Panc1 (cell line): ENCODE measurements at regions not wholly inside any gene's neighbourhood (a gene's known extent, or its start where the extent isn't known, plus 50 kb on each side); places are given as distances from the start of the nearest gene placed in this dataset.

Experiments
- ATAC-seq: fragments of 200-7000 bp; cut with Tn5 transposase; 2 replicates; pipeline ENCODE4 v1.9.1; 2020; ENCODE audit warnings: mild to moderate bottlenecking, moderate library complexity
- BruUV-seq: library from RNA; stranded (reverse); fragments of 400-500 nt; replicated peaks from 2 replicates; lab custom pipeline; 2021; lab: Mats Ljungman, UMichigan
- CTCF ChIA-PET: fragments of 300-600 bp; sonication (Branson Sonifier 250); formaldehyde crosslinking; loops from one replicate; lab custom pipeline; 2022; ENCODE audit warnings: antibody characterized with exemption; lab: Charles Lee
- POLR2A ChIA-PET: fragments of 300-600 bp; sonication (Branson Sonifier 250); formaldehyde crosslinking; loops from one replicate; lab custom pipeline; 2022; ENCODE audit warnings: antibody characterized with exemption; lab: Charles Lee
- DNase-seq: peaks from one replicate; pipeline ENCODE4 v3.0.0-alpha.2; 2010; ENCODE audit warnings: low read depth, low spot score
- H3K27ac ChIP-seq: 2 replicates; pipeline ENCODE4 v1.5.1; 2011; ENCODE audit warnings: mild to moderate bottlenecking, low read length, inconsistent platforms
- H3K27me3 ChIP-seq: fragments of 200-500 bp; sonication (Bioruptor generic); 2 replicates; pipeline ENCODE4 v1.6.0; 2014; ENCODE audit warnings: low read length, inconsistent platforms; ENCODE audit not compliant: control insufficient read depth, insufficient read depth
- H3K36me3 ChIP-seq: fragments of 200-500 bp; sonication (Bioruptor generic); 2 replicates; pipeline ENCODE4 v1.5.1; 2014; ENCODE audit warnings: inconsistent platforms, mild to moderate bottlenecking, low read length, moderate library complexity; ENCODE audit not compliant: control insufficient read depth, insufficient read depth
- H3K4me1 ChIP-seq: 2 replicates; pipeline ENCODE4 v1.5.1; 2011; ENCODE audit warnings: inconsistent platforms, mild to moderate bottlenecking, low read length, moderate library complexity; ENCODE audit not compliant: control insufficient read depth, insufficient read depth
- H3K4me3 ChIP-seq, 2 experiments: 2 replicates each; pipeline ENCODE4 v1.5.1; 2011 to 2012; ENCODE audit warnings: low read depth in 2 of 2, low read length in 2 of 2, mild to moderate bottlenecking in 2 of 2, inconsistent platforms in 1 of 2, moderate library complexity in 1 of 2
- H3K9me3 ChIP-seq: fragments of 200-500 bp; sonication (Bioruptor generic); 2 replicates; pipeline ENCODE4 v1.5.1; 2014; ENCODE audit warnings: low read depth, mild to moderate bottlenecking, inconsistent platforms, low read length, moderate library complexity; ENCODE audit not compliant: control insufficient read depth, insufficient read depth
- CTCF ChIP-seq: fragments of 450-650 bp; IDR thresholded peaks from 2 replicates; pipeline ENCODE4 v1.5.1; 2017; ENCODE audit warnings: mild to moderate bottlenecking
- POLR2AphosphoS5 ChIP-seq: IDR thresholded peaks from 2 replicates; pipeline ENCODE4 v1.6.1; 2012; ENCODE audit warnings: mild to moderate bottlenecking, low read depth, low read length, moderate library complexity
- REST ChIP-seq, 2 experiments: IDR thresholded peaks; 2 replicates each; pipeline ENCODE4 v1.6.1; 2011 to 2012; ENCODE audit warnings: low read depth in 2 of 2, control low read depth in 1 of 2, low read length in 1 of 2, mild to moderate bottlenecking in 1 of 2, moderate library complexity in 1 of 2; ENCODE audit not compliant: insufficient read depth in 1 of 2
- SIN3A ChIP-seq: IDR thresholded peaks from 2 replicates; pipeline ENCODE4 v1.6.1; 2012; ENCODE audit warnings: low read depth, mild to moderate bottlenecking, low read length, moderate library complexity, borderline replicate concordance; ENCODE audit not compliant: insufficient read depth
- TCF7L2 ChIP-seq: IDR thresholded peaks from 2 replicates; pipeline ENCODE4 v1.6.1; 2011; ENCODE audit warnings: mild to moderate bottlenecking, low read depth, low read length, inconsistent platforms
- in situ Hi-C: cut with HindIII; loops from 2 replicates; pipeline ENCODE4 v1.10.0; 2016; ENCODE audit warnings: low sequenced_read_pairs, low pct_unique_long_range_greater_than_20kb
- intact Hi-C: fragments of 100-400 bp; cut with micrococcal nuclease; formaldehyde crosslinking; loops from one replicate; pipeline ENCODE4 v1.10.0; 2022; ENCODE audit not compliant: unreplicated experiment

- CTCF ChIA-PET: no interaction called here
- in situ Hi-C loops: no loop called here
These were observed 1497.8 kb downstream of the EFNA5 start for GRCh38 chr5:106172681-106173532.

GRCh38 chr5:106171708-106172107 is 1499.0 kb downstream of the EFNA5 start:
- in situ Hi-C loops (no loop called here), intact Hi-C loops (no loop called here)
- BruUV-seq: no TSS peak
- ChIA-PET CTCF (no interaction called here), POLR2A (no interaction called here)
- DNase-seq: no peak
- H3K36me3 ChIP-seq: no peaks in the 10 kb centered on the region
- peaks cover 4% of the 10 kb centered on the region; the same call in 1 of the 2 replicates for H3K9me3 ChIP-seq
- TF ChIP-seq SIN3A (no peak), POLR2AphosphoS5 (no peak), CTCF (no peak), TCF7L2 (no peak), REST (IDR thresholded peaks at IDR 0.05; ENCODE audit: insufficient read depth in 1 of 2, low read depth in 2 of 2, low read length in 1 of 2) (no peak)
- H3K4me3 ChIP-seq: no peak overlapping the region
- no peaks in the 10 kb centered on the region for H3K4me1 ChIP-seq
- ATAC-seq: no peak
- H3K27ac ChIP-seq: no peak overlapping the region
- H3K27me3 ChIP-seq: no peaks in the 10 kb centered on the region

More at GRCh38 chr5:106172681-106173532, 1497.8 kb downstream of the EFNA5 start:
- Histone ChIP-seq H3K4me1 (no peaks in the 10 kb centered on the region), H3K27ac (no peak overlapping the region), H3K4me3 (no peak overlapping the region), H3K9me3 (peaks cover 8% of the 10 kb centered on the region; the same call in 1 of the 2 replicates), H3K27me3 (no peaks in the 10 kb centered on the region), H3K36me3 (no peaks in the 10 kb centered on the region)
- POLR2A ChIA-PET: no interaction called here
- BruUV-seq: no TSS peak
- DNase-seq: no peak
- TF ChIP-seq CTCF: no peak
- no peak for TF ChIP-seq POLR2AphosphoS5
- TF ChIP-seq SIN3A: no peak
- no peak for TF ChIP-seq REST (IDR thresholded peaks at IDR 0.05; ENCODE audit: insufficient read depth in 1 of 2, low read depth in 2 of 2, low read length in 1 of 2)
- TF ChIP-seq TCF7L2: no peak
- ATAC-seq: no peak
- intact Hi-C loops: no loop called here
